ENCODE measurements at regions not wholly inside any gene's neighbourhood (a gene's known extent, or its start where the extent isn't known, plus 50 kb on each side); places are given as distances from the start of the nearest gene placed in this dataset.

- Histone ChIP-seq H3K36me3 (ENCODE audit: control insufficient read depth, low read length) (no peaks in the 10 kb centered on the region), H3K4me3 (ENCODE audit: low read length) (no peak overlapping the region), H3F3A (ENCODE audit: control insufficient read depth, insufficient read depth) (no peaks in the 10 kb centered on the region), H4K20me1 (ENCODE audit: control insufficient read depth, insufficient read depth, low read depth, low read length) (no peaks in the 10 kb centered on the region), H3K4me2 (ENCODE audit: low read length) (no peak overlapping the region), H3K79me2 (ENCODE audit: control insufficient read depth, low read length) (no peaks in the 10 kb centered on the region), H3K9me3 (ENCODE audit: control insufficient read depth, insufficient read depth, low read length) (no peaks in the 10 kb centered on the region), H3K27me3 (ENCODE audit: control insufficient read depth, low read length) (peaks cover 5% of the 10 kb centered on the region), H3K27ac (ENCODE audit: low read depth, low read length) (no peak overlapping the region), H3K9me2 (replicated peaks; ENCODE audit: control insufficient read depth, low read length) (no peaks in the 10 kb centered on the region), H3K4me1 (ENCODE audit: control insufficient read depth, low read length) (no peaks in the 10 kb centered on the region)
- no peak for TF ChIP-seq CTCF (IDR thresholded peaks at IDR 0.05; ENCODE audit: low read depth, low read length, poor library complexity, severe bottlenecking)
- no peak for TF ChIP-seq EZH2phosphoT487 (IDR thresholded peaks at IDR 0.05; ENCODE audit: borderline replicate concordance, low read length)
Measured at GRCh38 chr1:29539971-29540370, 303.6 kb downstream of the PTPRU start.

GRCh38 chr1:29538586-29538985 is 302.3 kb downstream of the PTPRU start:
- Histone ChIP-seq H3K9me2 (replicated peaks; ENCODE audit: control insufficient read depth, low read length) (no peaks in the 10 kb centered on the region), H3K4me3 (ENCODE audit: low read length) (no peak overlapping the region), H3K4me2 (ENCODE audit: low read length) (no peak overlapping the region), H3K27me3 (ENCODE audit: control insufficient read depth, low read length) (peaks cover 3% of the 10 kb centered on the region), H4K20me1 (ENCODE audit: control insufficient read depth, insufficient read depth, low read depth, low read length) (no peaks in the 10 kb centered on the region), H3K79me2 (ENCODE audit: control insufficient read depth, low read length) (no peaks in the 10 kb centered on the region), H3K9me3 (ENCODE audit: control insufficient read depth, insufficient read depth, low read length) (no peaks in the 10 kb centered on the region), H3F3A (ENCODE audit: control insufficient read depth, insufficient read depth) (no peaks in the 10 kb centered on the region), H3K4me1 (ENCODE audit: control insufficient read depth, low read length) (no peaks in the 10 kb centered on the region), H3K27ac (ENCODE audit: low read depth, low read length) (no peak overlapping the region), H3K36me3 (ENCODE audit: control insufficient read depth, low read length) (no peaks in the 10 kb centered on the region)
- TF ChIP-seq CTCF (IDR thresholded peaks at IDR 0.05; ENCODE audit: low read depth, low read length, poor library complexity, severe bottlenecking) (no peak), EZH2phosphoT487 (IDR thresholded peaks at IDR 0.05; ENCODE audit: borderline replicate concordance, low read length) (no peak)

- Histone ChIP-seq H3K9me3 (ENCODE audit: control insufficient read depth, insufficient read depth, low read length) (peaks cover 15% of the 10 kb centered on the region; the same call in 1 of the 2 replicates), H3K4me1 (ENCODE audit: control insufficient read depth, low read length) (no peaks in the 10 kb centered on the region), H3K36me3 (ENCODE audit: control insufficient read depth, low read length) (no peaks in the 10 kb centered on the region), H3F3A (ENCODE audit: control insufficient read depth, insufficient read depth) (no peaks in the 10 kb centered on the region), H3K4me2 (ENCODE audit: low read length) (no peak overlapping the region), H4K20me1 (ENCODE audit: control insufficient read depth, insufficient read depth, low read depth, low read length) (no peaks in the 10 kb centered on the region), H3K27me3 (ENCODE audit: control insufficient read depth, low read length) (peaks cover 2% of the 10 kb centered on the region), H3K79me2 (ENCODE audit: control insufficient read depth, low read length) (no peaks in the 10 kb centered on the region), H3K9me2 (replicated peaks; ENCODE audit: control insufficient read depth, low read length) (no peaks in the 10 kb centered on the region), H3K4me3 (ENCODE audit: low read length) (no peak overlapping the region), H3K27ac (ENCODE audit: low read depth, low read length) (no peak overlapping the region)
- TF ChIP-seq EZH2phosphoT487 (IDR thresholded peaks at IDR 0.05; ENCODE audit: borderline replicate concordance, low read length) (no peak), CTCF (IDR thresholded peaks at IDR 0.05; ENCODE audit: low read depth, low read length, poor library complexity, severe bottlenecking) (no peak)
Measured at GRCh38 chr1:29532751-29533150, 296.4 kb downstream of the PTPRU start.

- Histone ChIP-seq H3K4me2 (ENCODE audit: low read length) (no peak overlapping the region), H3K4me3 (ENCODE audit: low read length) (no peak overlapping the region), H3K9me2 (replicated peaks; ENCODE audit: control insufficient read depth, low read length) (no peaks in the 10 kb centered on the region)
Measured at GRCh38 chr1:29532285-29532684, 296.0 kb downstream of the PTPRU start.

More at GRCh38 chr1:29532285-29532684, 296.0 kb downstream of the PTPRU start:
- Histone ChIP-seq H4K20me1 (ENCODE audit: control insufficient read depth, insufficient read depth, low read depth, low read length) (no peaks in the 10 kb centered on the region), H3K27me3 (ENCODE audit: control insufficient read depth, low read length) (no peaks in the 10 kb centered on the region), H3K36me3 (ENCODE audit: control insufficient read depth, low read length) (no peaks in the 10 kb centered on the region), H3K79me2 (ENCODE audit: control insufficient read depth, low read length) (no peaks in the 10 kb centered on the region), H3K4me1 (ENCODE audit: control insufficient read depth, low read length) (no peaks in the 10 kb centered on the region), H3F3A (ENCODE audit: control insufficient read depth, insufficient read depth) (no peaks in the 10 kb centered on the region), H3K9me3 (ENCODE audit: control insufficient read depth, insufficient read depth, low read length) (peaks cover 15% of the 10 kb centered on the region; the same call in 1 of the 2 replicates), H3K27ac (ENCODE audit: low read depth, low read length) (no peak overlapping the region)
- no peak for TF ChIP-seq EZH2phosphoT487 (IDR thresholded peaks at IDR 0.05; ENCODE audit: borderline replicate concordance, low read length)
- TF ChIP-seq CTCF (IDR thresholded peaks at IDR 0.05; ENCODE audit: low read depth, low read length, poor library complexity, severe bottlenecking) = no peak
